Fibroblast of lung (primary cell): ENCODE measurements at regions not wholly inside any gene's neighbourhood (a gene's known extent, or its start where the extent isn't known, plus 50 kb on each side); places are given as distances from the start of the nearest gene placed in this dataset.
A peak's percentile ranks its signal among the peaks of the same experiment; 100 is the strongest.

ENCODE experiments used
- DNase-seq, 2 donors: peaks; one replicate each; pipeline versions ENCODE4 v3.0.0 to v3.0.0-alpha.2; 2010; ENCODE audit warnings: low read depth in 2 of 2
- H2AFZ ChIP-seq: 2 replicates; pipeline ENCODE4 v1.5.1; 2012; ENCODE audit warnings: low read length, control low read depth, inconsistent platforms
- H3K27ac ChIP-seq: 2 replicates; pipeline ENCODE4 v1.5.1; 2011; ENCODE audit warnings: low read length, control low read depth; ENCODE audit not compliant: insufficient read depth
- H3K27me3 ChIP-seq: 2 replicates; pipeline ENCODE4 v1.5.1; 2011; ENCODE audit warnings: mild to moderate bottlenecking, low read length; ENCODE audit not compliant: control insufficient read depth, insufficient read depth
- H3K36me3 ChIP-seq: 2 replicates; pipeline ENCODE4 v1.5.1; 2011; ENCODE audit warnings: low read length; ENCODE audit not compliant: control insufficient read depth, insufficient read depth
- H3K4me1 ChIP-seq: 2 replicates; pipeline ENCODE4 v1.5.1; 2011; ENCODE audit warnings: low read length; ENCODE audit not compliant: control insufficient read depth, insufficient read depth; ENCODE audit errors: extremely low read depth
- H3K4me2 ChIP-seq: 2 replicates; pipeline ENCODE4 v1.5.1; 2011; ENCODE audit warnings: low read length, control low read depth; ENCODE audit not compliant: insufficient read depth; ENCODE audit errors: extremely low read depth
- H3K4me3 ChIP-seq, 4 experiments: fragments of 200-600 bp in 1 of 4; sonication (generic) in 1 of 4; replicated peaks in 1 of 4; 2 replicates each; pipeline ENCODE4 v1.5.1; 2011 to 2016; ENCODE audit warnings: low read length in 4 of 4, low read depth in 3 of 4, mild to moderate bottlenecking in 3 of 4, control low read depth in 2 of 4, inconsistent platforms in 1 of 4, mixed read lengths in 1 of 4; ENCODE audit not compliant: insufficient read depth in 1 of 4; ENCODE audit errors: control extremely low read depth in 1 of 4
- H3K79me2 ChIP-seq: 2 replicates; pipeline ENCODE4 v1.5.1; 2012; ENCODE audit warnings: mild to moderate bottlenecking, low read length, inconsistent platforms; ENCODE audit not compliant: control insufficient read depth, insufficient read depth
- H3K9ac ChIP-seq: 2 replicates; pipeline ENCODE4 v1.5.1; 2011; ENCODE audit warnings: mild to moderate bottlenecking, low read length, control low read depth; ENCODE audit not compliant: insufficient read depth
- H3K9me3 ChIP-seq: 2 replicates; pipeline ENCODE4 v1.5.1; 2012; ENCODE audit warnings: low read depth, low read length; ENCODE audit not compliant: control insufficient read depth, insufficient read depth
- H4K20me1 ChIP-seq: 2 replicates; pipeline ENCODE4 v1.5.1; 2011; ENCODE audit warnings: low read length; ENCODE audit not compliant: control insufficient read depth, insufficient read depth; ENCODE audit errors: extremely low read depth
- EZH2 ChIP-seq: IDR thresholded peaks from 2 replicates; pipeline ENCODE4 v1.5.1; 2012; ENCODE audit warnings: low read length, control low read depth, mild to moderate bottlenecking; ENCODE audit errors: missing control alignments
- TF ChIP-seq, protein P1 (sequence below), 2 donors: IDR thresholded peaks in 1 of 2; conservative IDR thresholded peaks in 1 of 2; 1 replicate in 1 of 2; 2 replicates in 1 of 2; pipeline ENCODE4 v1.5.1; 2011 to 2012; ENCODE audit warnings: low read length in 2 of 2, control low read depth in 1 of 2, inconsistent platforms in 1 of 2, low read depth in 1 of 2, mild to moderate bottlenecking in 1 of 2

DNA sequence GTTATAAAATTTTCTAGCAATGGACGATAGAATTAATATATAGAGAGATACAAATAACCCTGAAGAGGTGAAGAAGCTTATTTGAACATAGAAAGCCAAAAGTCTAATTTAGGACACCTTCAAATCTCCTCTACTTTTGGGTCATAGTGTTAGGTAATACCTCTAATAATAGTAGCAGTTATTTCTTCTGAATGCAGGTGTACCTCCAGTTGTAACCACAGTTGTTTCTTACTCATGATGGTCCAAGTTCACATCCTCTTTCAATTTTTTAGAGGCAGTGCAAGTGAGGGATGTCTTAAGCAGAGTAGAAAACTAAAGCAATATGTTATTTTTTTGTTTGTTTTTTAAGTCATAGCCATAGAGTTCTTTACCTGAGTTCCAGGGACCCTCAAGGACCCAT is 429.5 kb downstream of the CCDC85A start:
- no peak overlapping the region for H3K27ac ChIP-seq
- TF ChIP-seq EZH2 = no peak
- TF ChIP-seq, protein P1, sequence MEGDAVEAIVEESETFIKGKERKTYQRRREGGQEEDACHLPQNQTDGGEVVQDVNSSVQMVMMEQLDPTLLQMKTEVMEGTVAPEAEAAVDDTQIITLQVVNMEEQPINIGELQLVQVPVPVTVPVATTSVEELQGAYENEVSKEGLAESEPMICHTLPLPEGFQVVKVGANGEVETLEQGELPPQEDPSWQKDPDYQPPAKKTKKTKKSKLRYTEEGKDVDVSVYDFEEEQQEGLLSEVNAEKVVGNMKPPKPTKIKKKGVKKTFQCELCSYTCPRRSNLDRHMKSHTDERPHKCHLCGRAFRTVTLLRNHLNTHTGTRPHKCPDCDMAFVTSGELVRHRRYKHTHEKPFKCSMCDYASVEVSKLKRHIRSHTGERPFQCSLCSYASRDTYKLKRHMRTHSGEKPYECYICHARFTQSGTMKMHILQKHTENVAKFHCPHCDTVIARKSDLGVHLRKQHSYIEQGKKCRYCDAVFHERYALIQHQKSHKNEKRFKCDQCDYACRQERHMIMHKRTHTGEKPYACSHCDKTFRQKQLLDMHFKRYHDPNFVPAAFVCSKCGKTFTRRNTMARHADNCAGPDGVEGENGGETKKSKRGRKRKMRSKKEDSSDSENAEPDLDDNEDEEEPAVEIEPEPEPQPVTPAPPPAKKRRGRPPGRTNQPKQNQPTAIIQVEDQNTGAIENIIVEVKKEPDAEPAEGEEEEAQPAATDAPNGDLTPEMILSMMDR (conservative IDR thresholded peaks at IDR 0.05 in 1 of 2, IDR thresholded peaks at IDR 0.05 in 1 of 2; ENCODE audit: low read depth in 1 of 2, low read length in 2 of 2) = no peak
- H3K9me3 ChIP-seq = no peaks in the 10 kb centered on the region
- DNase-seq = no peak
- H3K4me3 ChIP-seq = no peak overlapping the region
- H3K4me1 ChIP-seq = no peaks in the 10 kb centered on the region
- no peak overlapping the region for H3K4me2 ChIP-seq
- H3K9ac ChIP-seq = no peak overlapping the region
- no peaks in the 10 kb centered on the region for H3K79me2 ChIP-seq
- H2AFZ ChIP-seq = no peak overlapping the region
- no peaks in the 10 kb centered on the region for H3K27me3 ChIP-seq
- H4K20me1 ChIP-seq = no peaks in the 10 kb centered on the region
- H3K36me3 ChIP-seq = no peaks in the 10 kb centered on the region

DNA sequence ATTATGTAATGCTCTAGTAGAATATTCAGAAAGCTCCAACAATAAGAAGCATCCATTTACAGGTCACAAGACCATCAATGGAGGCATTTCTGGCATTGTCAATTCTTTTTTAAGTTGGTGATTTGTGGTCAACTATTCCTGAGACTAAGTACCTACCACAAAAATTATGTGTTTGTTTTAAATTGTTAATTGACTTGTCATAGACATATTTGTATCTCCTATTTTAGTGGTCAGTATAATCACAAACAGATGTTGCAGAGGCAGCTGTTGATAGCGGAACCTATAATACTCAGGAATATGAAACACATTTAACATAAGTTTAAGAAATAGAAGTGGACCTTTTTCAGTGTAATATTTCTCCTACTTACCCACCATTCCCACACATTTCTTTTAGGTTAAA is 430.1 kb downstream of the CCDC85A start:
- Histone ChIP-seq H3K9ac (no peak overlapping the region), H3K79me2 (no peaks in the 10 kb centered on the region), H3K9me3 (no peaks in the 10 kb centered on the region), H3K4me3 (no peak overlapping the region), H3K4me2 (no peak overlapping the region), H3K27ac (no peak overlapping the region), H2AFZ (no peak overlapping the region), H3K27me3 (no peaks in the 10 kb centered on the region), H4K20me1 (no peaks in the 10 kb centered on the region), H3K4me1 (no peaks in the 10 kb centered on the region), H3K36me3 (no peaks in the 10 kb centered on the region)
- DNase-seq = peak in 1 of 2 donors; percentile 72
- no peak for TF ChIP-seq EZH2
- TF ChIP-seq, protein P1 (conservative IDR thresholded peaks at IDR 0.05 in 1 of 2, IDR thresholded peaks at IDR 0.05 in 1 of 2; ENCODE audit: low read depth in 1 of 2, low read length in 2 of 2) = no peak

DNA sequence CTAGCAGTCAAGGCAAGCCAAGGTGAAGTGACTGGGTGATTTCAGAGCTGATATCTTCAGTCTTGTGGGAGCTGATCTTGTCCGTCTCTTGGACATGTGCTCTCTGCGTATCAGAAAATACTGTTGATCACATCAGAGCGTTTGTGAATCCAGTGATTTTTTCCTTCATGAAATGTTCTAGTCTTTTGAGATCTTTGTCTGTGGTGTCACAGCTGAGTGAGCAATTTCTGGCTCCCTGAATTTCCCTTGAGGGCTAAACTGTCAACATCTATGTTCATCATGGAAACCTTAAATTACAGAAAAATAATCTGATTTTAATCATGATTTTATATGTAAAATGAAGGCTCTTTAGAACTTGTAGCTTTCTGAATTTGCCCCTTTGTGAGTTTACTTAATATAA is 432.0 kb downstream of the CCDC85A start:
- Histone ChIP-seq H3K27ac (no peak overlapping the region), H3K36me3 (no peaks in the 10 kb centered on the region), H3K27me3 (no peaks in the 10 kb centered on the region), H3K9ac (no peak overlapping the region), H3K79me2 (no peaks in the 10 kb centered on the region), H2AFZ (no peak overlapping the region), H3K9me3 (no peaks in the 10 kb centered on the region), H4K20me1 (no peaks in the 10 kb centered on the region), H3K4me3 (no peak overlapping the region), H3K4me2 (no peak overlapping the region), H3K4me1 (no peaks in the 10 kb centered on the region)
- TF ChIP-seq, protein P1 (conservative IDR thresholded peaks at IDR 0.05 in 1 of 2, IDR thresholded peaks at IDR 0.05 in 1 of 2; ENCODE audit: low read depth in 1 of 2, low read length in 2 of 2) = no peak
- no peak for TF ChIP-seq EZH2
- DNase-seq = no peak
